Renal pelvis (tissue), 1 donor: ENCODE measurements at regions not wholly inside any gene's neighbourhood (a gene's known extent, or its start where the extent isn't known, plus 50 kb on each side); places are given as distances from the start of the nearest gene placed in this dataset.
A peak's percentile ranks its signal among the peaks of the same experiment; 100 is the strongest.
"Not testable (repeated sequence)": the region's sequence is repeated elsewhere in the genome, so short reads cannot be mapped to it uniquely, and the experiment has no call there.

Source experiments
- DNase-seq: peaks from one replicate; pipeline ENCODE4 v3.0.0-alpha.2; 2013

DNA sequence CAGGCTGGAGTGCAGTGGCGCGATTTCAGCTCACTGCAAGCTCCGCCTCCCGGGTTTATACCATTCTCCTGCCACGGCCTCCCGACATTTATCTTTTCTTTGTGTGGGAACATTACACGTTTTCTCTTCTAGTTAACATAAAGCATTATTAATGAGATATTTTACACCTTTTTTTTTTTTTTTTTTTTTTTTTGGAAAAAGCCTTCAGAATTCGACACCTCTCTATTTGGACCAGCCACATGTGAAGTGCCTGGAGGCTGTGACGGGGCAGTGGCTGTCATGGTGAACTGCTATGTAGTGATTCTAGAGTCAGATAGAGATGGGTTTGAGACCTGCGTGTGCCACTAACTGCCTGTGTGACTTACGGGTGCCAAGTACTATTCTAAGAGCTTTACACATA, 64.3 kb downstream of the SMIM38 start:
- no peak for DNase-seq

DNA sequence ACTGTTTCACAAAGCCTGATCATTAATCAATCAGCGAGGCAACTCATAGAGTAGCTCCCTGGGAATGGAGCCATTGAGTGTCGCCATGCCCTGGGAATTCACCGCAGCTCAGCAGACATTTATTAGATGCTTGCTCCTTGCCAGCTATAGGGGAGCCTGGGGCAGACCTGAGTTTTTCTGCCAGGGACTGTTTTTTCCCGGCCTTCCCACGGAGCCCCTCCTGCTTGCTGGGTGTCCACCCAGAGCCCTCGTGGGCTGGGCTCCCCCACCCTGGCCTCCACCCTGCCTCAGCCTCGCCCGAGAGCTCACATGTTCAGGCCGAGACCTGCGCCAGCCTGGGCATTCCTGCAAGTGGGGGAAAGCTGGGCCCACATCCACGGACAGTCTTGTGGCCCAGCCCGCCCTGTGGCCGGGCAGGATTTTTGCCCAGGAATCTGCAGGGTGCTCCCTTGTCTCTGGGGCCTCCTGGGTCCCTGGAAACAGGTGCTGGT, 64.9 kb downstream of the SMIM38 start:
- no peak for DNase-seq

DNA sequence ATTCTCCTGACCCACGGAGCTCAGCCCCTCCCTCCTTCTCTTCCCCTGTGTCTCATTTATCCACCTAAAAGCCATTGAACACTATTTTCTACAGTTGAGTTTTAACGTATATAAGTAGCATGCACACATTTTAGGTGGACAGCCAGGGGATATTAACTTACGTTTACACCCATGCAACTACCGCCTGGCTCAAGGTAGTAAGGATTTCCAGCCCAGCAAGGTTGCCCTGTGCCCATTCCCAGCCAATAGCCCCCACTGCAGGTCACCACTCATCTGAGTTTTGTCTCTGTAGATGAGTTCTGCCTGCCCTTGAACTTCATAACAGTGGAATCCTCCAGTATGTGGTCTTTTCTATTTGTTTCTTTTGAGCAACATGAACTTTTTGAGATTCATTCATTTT, 65.4 kb downstream of the SMIM38 start:
- no peak for DNase-seq

DNA sequence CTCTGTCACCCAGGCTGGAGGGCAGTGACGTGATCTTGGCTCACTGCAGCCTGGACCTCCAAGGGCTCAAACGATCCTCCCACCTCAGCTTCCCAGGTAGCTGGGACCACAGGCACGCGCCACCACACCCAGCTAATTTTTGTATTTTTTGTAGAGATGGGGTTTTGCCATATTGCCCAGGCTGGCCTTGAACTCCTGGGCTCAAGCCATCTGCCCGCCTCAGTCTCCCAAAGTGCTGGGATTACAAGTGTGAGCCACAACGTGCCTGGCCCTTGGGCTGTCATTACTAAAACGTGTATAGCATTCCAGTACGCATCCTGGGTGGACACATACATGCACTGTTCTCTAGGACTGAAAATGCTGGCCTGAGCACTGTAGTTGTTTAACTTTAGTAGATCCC, 65.9 kb downstream of the SMIM38 start:
- not testable (repeated sequence) for DNase-seq

DNA sequence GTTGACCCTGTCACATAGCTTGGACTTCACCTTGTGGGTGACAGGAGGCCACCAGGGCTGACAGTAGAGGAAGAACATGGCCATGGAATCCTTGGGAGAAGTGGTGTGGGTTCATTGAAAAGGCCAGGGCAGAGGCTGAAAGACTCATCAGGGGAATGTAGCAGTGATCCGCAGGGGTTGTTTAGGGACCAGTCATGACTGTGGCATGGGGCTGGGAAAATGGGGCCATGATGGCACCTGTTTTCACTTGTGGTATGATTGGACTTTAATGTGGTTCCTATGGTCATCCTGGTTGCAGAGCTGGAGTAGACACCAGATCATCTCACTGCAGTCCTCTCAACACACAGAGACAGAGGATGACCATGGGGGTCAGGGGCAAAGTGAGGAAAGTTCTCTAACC, 66.7 kb upstream of the MYEOV start:
- no peak for DNase-seq

DNA sequence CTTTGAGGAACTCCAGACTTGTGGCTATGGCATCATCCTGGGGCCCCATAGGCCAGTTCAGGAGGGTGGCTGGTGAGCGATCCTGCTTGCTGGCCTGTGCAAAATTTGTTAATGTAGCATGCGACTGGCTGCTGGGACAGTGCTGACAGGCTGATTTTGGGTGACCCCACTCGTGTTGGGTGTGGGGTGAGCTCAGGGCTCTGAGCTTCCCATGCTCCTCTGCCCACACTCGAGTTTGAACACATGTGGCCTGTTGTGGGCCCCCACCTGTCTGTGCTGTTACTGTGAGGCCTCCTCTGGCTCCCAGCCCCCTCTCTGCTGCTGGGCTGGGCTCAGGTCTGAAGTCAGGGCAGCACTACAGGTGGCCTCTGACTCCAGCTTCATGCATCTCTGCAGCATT, 64.4 kb upstream of the MYEOV start:
- no peak for DNase-seq

DNA sequence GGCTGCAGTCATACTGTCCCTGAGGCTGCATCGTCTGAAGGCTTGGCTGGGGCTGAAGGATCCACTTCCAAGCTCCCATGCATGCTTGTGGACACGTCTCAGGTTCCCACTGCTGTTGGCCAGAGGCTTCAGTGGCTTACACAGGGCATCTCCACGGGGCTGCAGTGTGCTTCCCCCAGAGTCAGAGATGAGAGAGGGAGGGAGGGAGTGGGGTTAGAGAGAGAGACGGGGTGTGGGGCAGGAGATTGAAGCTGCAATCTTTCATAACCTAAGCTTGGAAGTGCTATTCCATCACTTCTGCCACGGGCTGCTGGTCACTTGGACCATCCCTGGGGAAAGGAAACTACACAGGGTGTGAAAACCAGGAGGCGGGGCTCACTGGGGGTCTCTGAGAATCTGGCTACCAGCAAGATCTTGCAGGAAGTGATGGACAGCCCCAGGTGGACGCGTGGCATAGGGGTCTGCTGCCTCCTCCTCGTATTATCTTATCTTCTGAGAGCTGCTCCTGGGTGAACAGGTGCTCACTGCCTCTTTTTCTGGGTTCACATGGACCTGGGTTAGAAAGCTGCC, 63.0 kb upstream of the MYEOV start:
- no peak for DNase-seq

DNA sequence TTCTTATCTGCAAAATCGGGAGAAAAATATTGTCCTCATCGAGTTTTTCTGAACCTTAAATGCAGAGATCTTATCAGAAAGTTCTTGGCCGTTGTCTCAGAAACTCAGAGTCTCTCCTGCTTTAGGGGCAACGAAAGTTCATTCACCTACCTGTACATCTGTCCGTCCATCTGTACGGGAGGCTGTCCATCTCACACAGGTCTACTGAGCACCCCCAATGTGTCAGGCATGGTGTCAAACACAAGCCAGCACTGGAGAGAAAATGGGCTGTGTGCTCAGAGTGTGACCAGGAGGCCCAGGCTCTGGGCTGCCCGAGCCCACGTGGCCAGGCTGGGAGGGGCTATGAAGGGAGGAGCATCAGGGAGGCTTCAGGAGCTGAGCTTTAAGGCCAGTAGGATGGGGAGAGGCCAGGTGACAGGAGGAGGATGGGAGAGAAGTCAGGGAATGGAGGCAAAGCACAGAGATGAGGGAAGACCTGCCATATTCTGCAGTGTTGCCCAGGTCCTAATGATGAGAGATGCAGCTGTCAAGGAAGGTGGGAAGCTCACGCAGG, 62.4 kb upstream of the MYEOV start:
- no peak for DNase-seq

DNA sequence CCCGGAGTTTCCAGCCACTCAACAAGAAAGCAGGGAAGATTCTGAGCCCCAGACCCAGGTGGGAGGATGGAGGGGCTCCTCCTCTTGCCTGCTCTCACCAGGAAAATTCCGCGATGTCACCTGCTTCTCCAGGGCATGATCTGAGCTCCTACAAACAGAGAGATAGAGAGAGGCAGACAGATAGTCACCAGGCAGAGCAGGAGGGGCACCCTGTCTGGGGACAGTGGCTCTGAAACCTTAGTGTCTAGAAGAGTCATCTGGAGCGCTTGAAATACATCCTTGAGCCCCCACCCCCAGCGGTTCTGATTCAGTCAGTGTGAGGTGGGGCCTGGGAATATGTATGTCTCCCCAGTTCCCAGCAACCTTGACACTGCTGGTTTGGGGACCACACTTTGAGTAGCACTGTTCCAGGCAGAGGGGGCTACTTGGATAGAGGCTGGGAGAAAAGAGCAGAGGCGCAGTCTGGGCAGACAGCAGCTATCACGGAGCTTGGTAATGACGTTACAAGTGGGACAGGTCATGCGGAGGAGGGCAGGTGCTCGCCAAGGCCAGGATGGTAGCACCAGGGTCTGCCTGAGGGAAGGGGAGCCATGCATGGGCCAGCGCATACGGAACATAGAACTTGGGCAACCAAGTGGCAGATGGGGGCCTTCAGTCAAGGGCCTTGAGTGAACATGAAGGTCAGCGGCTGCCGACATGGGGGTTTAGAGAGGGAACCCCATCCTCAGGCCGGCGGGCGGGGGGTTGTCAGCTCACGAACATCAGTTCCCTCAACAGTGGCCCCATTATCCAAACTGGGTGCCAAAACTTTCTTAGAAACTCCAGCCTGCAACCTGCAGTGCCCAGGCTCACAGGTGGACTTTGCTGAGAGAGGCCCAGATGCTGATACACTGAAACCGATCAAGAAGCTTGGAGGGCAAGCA, 60.9 kb upstream of the MYEOV start:
- DNase-seq = no peak

DNA sequence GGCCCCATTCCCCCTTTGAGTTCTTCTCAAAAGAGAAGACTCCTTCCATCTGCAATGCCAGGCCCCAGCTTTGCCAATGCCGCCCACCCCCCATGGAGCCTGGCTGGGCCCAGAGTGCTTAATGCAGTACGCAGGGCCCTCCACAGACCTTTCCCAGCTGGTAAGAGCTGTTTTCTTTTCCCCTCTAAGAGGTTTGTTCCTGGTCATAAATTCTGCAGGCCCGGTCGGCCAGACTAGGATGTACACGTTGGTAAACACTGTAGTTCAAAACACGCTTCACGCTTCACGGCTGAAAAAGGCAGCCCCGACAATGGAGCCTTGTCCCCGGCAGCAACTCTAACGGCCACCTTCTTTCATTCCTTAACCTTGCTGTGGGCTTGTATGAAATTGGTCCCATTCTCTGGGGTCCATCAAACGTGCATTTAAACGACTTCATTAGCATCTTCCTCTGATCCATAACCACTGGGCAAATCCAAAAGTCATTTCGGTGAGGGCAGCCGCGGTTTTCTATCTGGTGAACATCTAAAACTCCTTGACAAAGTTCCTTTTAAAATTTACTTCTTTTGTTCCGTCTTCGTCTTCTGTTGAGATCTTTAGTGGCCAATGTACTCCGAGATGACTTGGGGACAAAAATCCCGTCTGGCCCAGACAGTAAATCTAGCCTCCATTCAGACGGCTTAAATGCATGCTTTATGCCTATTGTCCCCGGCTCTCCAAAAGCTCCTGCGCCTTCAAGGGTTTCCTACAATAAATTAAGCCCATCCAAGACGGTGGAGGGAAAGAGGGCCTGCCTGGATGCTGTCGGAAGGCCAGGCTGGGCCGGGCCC, 60.0 kb upstream of the MYEOV start:
- DNase-seq = peak; percentile 63

DNA sequence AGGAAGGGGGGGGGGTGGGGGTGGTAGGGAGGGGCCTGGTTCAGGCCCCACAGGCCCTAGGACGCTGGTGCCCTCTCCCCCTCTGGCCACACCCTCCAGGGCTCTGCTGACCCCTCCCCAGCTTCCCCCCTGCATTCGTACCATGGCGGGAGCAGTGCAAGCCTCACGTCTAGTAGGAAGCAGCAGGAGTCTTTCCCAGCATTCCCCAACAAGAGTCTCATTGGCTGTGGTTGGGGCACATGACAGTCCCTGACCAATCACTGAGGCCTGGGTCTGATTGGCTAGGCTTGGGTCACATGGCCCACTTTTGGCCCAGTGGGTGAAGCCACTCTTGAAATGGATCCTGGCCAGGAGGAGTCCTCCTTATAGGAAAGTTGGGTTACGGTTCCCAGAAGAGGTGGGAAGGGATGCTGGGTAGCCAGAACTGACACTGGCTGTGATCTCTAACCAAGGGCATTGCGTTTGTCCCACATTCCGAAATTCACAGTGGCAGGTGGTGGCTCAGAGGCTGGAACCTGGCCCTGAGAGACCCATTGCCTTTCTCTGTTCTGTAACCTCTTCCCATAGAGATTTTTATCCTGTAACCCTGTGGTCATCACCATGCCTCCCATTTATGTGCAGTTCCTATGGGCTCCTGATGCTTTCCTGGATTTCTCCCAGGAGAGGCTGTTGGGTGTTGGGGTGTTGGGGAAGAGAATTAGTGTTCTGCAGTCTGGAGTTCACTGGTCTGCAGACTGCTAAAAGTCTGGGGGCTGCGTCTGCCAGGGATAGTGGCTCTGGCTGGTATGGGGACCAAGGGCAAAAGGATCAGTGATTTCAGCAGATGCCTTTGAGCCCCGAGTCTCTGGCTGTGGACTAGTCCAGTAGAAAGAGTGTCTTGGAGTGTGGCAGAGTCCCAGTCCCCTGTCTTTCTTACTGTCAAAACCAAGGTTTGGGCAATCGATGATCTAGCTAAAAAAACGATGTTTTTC, 58.9 kb upstream of the MYEOV start:
- no peak for DNase-seq

DNA sequence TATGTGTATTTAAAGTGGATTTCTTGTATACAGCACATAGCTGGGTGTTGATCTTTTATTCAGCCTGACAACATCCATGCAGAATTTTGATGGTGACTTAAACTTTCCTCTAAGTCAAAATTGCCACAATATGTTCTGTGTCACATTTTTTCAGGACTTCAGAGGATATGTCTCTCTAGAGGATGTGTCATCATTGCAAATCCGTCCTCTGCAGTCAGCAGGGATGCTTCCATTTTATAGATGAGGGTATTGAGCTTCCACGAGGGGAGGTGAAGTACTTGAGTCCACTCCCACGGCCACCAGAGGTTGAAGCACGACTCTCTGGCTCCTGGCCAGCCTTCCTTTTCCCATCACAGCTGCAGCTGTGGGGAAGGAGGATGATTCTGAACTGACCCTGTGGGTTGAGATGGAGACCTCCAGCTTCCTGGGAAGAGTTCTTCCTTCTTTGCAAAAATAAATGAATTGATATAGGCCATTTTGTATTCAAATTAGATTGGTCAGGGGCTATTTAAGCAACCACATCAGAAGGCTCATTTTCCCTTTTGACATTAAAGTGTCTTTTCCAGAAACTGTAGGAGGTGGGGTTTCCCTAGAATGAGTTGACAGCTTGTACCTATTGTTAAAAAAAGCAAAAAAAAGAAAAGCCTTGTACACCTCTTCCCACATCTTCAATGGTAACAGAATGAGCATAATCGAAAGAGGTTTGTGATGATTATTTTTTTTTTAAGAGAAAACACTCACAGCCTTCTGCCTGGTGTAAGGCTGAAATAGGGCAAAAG, 55.2 kb upstream of the MYEOV start:
- DNase-seq = no peak

DNA sequence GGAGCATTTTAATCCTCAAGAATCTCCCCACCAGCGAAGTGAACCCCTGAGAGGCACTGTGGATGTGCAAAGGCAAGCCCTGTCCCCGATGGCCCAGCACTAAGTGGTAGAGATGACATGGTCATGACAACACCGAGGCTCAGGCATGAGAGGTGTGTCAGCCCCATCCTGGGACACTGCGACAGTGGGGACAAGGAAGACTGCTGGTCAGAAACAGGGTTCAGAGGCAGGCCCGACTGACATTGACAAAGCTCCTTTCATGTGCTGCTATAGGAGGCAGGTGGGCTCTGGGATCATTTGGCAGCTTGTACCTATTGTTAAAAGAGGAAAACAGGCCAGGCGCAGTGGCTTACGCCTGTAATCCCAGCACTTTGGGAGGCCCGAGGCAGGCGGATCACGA, 54.3 kb upstream of the MYEOV start:
- DNase-seq = no peak

DNA sequence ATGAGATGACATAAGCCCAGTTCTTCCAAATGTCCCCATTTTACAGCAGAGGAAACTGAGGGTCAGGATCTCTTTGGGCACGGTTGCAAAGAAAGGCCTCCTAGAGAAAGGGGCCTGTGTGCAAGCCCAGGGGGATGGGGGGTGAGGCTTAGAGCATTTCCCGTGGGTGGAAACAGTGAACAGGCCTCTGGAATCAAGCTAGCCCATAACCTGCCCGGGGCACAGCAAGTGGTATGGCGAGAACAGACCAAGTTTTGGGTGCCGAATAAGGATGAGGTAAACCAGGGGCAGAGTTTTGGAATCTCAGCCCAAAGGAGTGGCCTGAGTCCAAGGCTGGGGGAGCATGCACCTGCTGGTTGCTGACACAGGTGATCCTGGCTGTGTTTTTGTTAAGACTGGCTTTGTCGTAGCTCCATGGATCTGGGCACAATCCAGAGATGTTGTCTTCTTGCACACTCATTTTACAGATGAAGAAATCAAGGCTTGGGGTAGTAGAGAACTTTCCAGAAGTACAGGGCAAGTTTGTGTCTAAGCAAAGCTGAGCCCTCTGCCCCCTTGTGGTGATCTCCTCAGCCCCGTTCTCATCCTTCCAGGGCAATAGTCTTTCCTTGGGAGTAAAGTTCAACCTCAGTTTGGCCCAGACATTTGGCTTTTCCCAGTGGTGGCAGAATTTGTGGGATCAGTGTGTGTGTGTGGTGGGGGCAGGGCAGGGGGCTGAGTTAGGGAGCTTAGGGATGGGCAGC, 53.5 kb upstream of the MYEOV start:
- DNase-seq = no peak

DNA sequence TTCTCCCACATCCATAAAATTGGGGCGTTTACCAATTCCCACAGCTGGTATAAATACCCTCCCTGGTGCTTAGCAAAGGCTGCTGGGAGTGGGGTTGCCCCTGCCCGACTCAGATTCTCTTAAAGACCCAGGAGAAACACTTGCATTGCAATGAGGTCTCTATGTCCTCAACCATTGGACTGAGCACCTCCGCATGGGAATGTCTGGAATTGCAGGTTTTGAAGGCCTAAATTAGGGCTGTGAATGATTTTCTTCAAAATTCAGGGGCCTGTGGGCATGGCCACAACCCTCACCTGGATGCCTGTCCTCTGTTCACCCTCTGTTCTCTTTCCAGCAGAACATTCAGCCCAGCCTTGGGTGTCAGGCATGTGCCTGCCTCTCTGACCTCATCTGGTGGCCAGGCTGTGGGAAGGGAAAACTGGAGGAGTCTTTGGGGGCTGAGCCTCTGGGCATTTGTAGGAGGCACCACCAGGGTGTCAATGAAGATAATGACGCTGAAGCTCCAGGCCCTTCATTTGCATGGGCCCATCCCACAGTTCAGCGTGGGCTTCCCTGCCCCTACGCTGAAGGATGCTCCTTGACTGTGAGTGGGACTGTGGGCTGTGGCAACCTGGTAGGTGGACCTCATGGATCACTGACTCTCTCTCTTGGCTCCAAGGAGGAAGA, 52.7 kb upstream of the MYEOV start:
- DNase-seq = no peak

DNA sequence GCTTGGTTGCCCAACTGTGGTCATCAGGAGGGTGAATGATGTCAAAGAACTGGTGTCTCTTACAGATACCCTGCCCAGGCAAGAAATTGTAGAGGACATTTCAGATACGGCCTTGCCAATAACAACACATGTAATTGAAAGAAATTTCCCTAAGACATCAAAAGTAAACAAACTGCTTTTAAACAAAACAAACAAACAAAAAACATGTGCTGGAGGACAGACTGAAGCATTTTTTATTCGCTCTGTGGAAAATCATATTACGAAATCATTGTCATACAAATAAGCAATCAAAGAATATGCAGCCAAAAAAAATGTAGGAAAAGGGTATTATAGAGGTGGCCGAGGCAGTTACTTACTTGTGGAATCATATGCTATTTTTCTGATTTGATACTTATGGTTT, 52.1 kb upstream of the MYEOV start:
- DNase-seq = no peak

DNA sequence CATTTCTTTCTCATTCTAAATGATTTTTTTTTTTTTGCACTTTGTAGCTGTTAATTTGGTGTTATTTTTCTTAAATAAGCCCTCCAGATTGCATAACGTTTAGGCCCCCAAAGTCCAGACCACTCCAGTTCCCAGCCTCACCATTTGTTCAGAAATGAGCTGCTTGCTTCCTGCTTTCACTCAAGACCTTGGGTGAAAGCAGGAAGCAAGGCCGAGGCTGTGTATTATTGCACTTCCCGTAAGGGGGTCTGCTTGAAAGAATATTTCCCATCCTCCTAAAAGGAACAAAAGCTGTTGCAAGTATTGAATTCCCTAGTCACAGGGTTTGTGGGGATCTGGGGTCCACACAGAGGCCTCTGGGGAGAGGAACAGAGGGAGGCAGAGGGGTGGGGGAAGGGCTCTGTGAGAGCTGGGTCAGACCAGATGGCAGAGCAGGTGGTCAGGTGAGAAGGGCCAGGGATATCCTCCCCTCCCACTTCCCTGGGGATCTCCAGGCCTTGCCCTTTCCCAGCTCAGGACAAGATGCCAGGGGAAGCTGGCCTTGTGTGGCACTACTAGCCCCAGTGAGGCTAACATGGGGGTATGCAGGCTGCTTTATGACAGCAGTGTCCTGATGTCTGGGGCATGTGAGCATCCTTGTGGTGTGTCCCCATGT, 51.6 kb upstream of the MYEOV start:
- no peak for DNase-seq

DNA sequence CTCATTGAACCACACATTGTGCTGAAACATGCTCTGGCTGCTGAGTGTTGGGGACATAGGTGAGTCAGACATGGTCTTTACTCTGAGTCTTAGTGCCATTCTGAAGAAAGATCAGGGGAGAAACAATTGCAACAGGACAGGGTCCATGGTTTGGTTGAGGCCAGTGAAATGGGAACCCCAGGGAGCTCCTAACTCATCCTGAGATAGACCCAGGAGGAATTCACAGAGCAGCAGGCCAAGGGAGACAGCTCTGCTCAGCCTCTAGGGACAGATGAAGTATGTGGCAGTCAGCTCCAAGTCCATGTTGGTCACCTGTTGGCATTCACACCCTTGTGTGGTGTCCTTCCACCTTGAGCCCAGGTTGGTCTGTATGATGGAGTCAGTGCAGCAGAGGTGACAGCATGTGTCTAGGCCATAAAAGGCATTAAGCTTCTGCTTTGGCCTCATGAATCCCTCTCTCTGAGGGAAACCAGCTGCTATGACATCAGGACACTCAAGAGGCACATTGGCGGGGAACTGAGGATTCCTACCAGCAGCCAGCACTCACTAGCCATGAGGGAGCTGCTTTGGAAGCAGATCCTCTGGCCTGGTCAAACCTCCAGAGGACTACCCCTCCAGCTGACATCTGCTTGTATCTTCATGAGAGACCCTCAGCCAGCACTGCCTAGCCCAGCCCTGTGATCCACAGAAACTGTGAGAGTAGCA, 50.3 kb upstream of the MYEOV start:
- DNase-seq = no peak
